Mucosa of descending colon (tissue), 3 donors: ENCODE measurements at regions not wholly inside any gene's neighbourhood (a gene's known extent, or its start where the extent isn't known, plus 50 kb on each side); places are given as distances from the start of the nearest gene placed in this dataset.

ENCODE experiments used
- ATAC-seq: fragments of 200-7000 bp; cut with Tn5 transposase; one replicate; pipeline ENCODE4 v1.9.1; 2020; ENCODE audit warnings: mild to moderate bottlenecking, moderate library complexity
- DNase-seq, 3 donors: peaks; one replicate each; pipeline ENCODE4 v3.0.0-alpha.2; 2020
- H3K36me3 ChIP-seq: fragments of 200-600 bp; one replicate; pipeline ENCODE4 v1.8.0; 2021; ENCODE audit warnings: low read depth, mild to moderate bottlenecking
- H3K4me1 ChIP-seq: fragments of 200-600 bp; one replicate; pipeline ENCODE4 v1.8.0; 2021; ENCODE audit warnings: low read depth, mild to moderate bottlenecking
- H3K4me3 ChIP-seq: fragments of 200-600 bp; one replicate; pipeline ENCODE4 v1.8.0; 2021; ENCODE audit warnings: mild to moderate bottlenecking
- H3K9me3 ChIP-seq: fragments of 200-600 bp; one replicate; pipeline ENCODE4 v1.8.0; 2021; ENCODE audit warnings: mild to moderate bottlenecking
- CTCF ChIP-seq: fragments of 200-600 bp; IDR thresholded peaks from one replicate; pipeline ENCODE4 v1.8.0; 2022; ENCODE audit warnings: antibody characterized with exemption, mild to moderate bottlenecking
- intact Hi-C, 2 donors: fragments of 100-400 bp; cut with DNase I in 1 of 2; cut with micrococcal nuclease in 1 of 2; formaldehyde crosslinking; loops; one replicate each; pipeline versions ENCODE4 v1.11.0 to v1.11.1; 2022; cut with DNase I, micrococcal nuclease
- donor health status: DM: no; HTN: no; CAD: no; lungs with moderate emphysema.
- donor health status: DM: no; HTN: no; CAD: no.
- donor health status: DM: no; HTN: yes; CAD: no.

DNA sequence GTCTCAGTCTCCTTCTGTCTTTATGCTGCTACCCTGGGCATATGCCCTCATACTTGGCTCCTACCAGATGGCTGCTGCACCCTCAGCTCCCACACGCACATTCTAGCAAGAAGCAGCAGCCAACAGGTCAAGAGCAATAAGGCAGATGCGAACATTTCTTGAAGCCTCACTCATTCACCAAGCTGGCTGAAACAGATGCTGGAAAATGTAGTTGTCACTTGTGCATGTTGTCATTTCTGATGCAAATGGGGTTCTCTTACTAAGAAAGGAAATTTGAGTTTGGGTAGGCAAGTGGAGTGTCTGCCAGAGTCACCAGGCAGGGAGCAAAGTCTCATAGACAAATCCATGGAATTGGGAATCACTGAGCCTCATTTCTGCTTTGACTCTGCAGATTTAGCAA lies 57.4 kb upstream of the SORBS2 start:
- Histone ChIP-seq H3K4me3 (no peak overlapping the region), H3K9me3 (no peaks in the 10 kb centered on the region), H3K4me1 (no peaks in the 10 kb centered on the region), H3K36me3 (no peaks in the 10 kb centered on the region)
- ATAC-seq, result no peak
- no peak for TF ChIP-seq CTCF
- no peak for DNase-seq
- intact Hi-C loops, result no loop called here

DNA sequence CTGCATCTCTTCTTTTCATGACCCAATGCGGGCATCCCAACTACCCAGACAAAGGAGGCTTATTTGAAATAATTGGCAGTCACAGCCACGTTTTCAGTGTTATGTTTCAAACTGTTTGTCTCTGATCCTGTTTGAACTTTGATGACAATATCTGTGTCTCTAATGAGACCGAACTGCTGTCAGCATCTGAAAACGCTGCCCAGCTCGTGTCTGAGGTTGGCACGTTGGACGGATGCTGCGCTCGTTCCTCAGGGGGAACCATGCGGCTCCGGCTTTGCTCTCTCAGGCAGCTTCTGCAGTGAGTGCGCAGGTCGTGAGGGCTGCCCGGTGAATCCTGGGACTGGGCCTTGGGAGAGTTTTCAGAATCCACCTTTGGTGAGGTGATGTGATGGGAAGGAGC lies 58.4 kb upstream of the SORBS2 start:
- no peaks in the 10 kb centered on the region for H3K4me1 ChIP-seq
- no peak for TF ChIP-seq CTCF
- no peak for ATAC-seq

DNA sequence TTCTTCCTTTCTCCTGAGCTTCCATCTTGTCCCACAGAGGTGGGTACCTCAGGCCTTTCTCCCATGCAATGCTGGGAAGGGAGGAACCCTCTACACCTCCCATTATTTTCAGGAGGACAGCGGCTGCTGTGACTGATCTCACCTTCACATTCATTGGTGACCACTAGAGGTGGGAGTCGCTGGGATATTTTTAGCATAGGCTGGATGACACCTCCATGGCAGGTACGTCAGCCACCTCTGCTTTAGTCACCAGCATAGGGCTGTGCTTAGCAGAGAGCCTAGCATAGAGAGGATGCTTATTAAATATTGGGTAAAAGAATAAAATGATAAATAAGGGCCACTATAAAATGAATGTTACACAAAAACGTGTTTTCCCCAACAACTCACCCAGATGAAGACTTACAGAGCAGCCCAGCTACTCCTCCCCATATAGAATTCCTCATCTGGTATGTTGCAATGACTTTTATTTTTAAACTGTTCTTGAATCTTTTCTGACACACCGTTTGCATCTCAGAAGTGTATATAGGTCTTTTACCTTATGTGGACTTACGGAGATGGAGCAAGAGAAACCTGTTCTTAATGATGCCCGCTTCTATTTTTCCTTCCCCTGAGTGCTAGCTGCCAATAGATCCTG lies 60.9 kb upstream of the SORBS2 start:
- no peaks in the 10 kb centered on the region for H3K36me3 ChIP-seq
- no peak for ATAC-seq
- no peaks in the 10 kb centered on the region for H3K9me3 ChIP-seq
- intact Hi-C loops, result no loop called here
- no peaks in the 10 kb centered on the region for H3K4me1 ChIP-seq
- TF ChIP-seq CTCF, result no peak
- no peak for DNase-seq
- no peak overlapping the region for H3K4me3 ChIP-seq

More for the DNA sequence above, 58.4 kb upstream of the SORBS2 start:
- H3K9me3 ChIP-seq, result no peaks in the 10 kb centered on the region
- H3K36me3 ChIP-seq, result no peaks in the 10 kb centered on the region
- intact Hi-C loops, result no loop called here
- no peak for DNase-seq
- no peak overlapping the region for H3K4me3 ChIP-seq

GRCh38 chr4:185874516-185875230 lies 62.7 kb upstream of the SORBS2 start:
- H3K9me3 ChIP-seq, result no peaks in the 10 kb centered on the region
- H3K36me3 ChIP-seq, result no peaks in the 10 kb centered on the region
- no peak for ATAC-seq
- TF ChIP-seq CTCF, result no peak
- no peak overlapping the region for H3K4me3 ChIP-seq
- no peak for DNase-seq
- intact Hi-C loops, result no loop called here
- H3K4me1 ChIP-seq, result no peaks in the 10 kb centered on the region

- ATAC-seq, result no peak
Measured at GRCh38 chr4:185875316-185875907, 63.4 kb upstream of the SORBS2 start.

More at GRCh38 chr4:185875316-185875907, 63.4 kb upstream of the SORBS2 start:
- Histone ChIP-seq H3K36me3 (no peaks in the 10 kb centered on the region), H3K4me3 (no peak overlapping the region), H3K9me3 (no peaks in the 10 kb centered on the region), H3K4me1 (no peaks in the 10 kb centered on the region)
- DNase-seq, result no peak
- intact Hi-C loops, result no loop called here
- TF ChIP-seq CTCF, result no peak
